ENCODE measurements at regions not wholly inside any gene's neighbourhood (a gene's known extent, or its start where the extent isn't known, plus 50 kb on each side); places are given as distances from the start of the nearest gene placed in this dataset.
"Not testable (repeated sequence)": the region's sequence is repeated elsewhere in the genome, so short reads cannot be mapped to it uniquely, and the experiment has no call there.

DNA sequence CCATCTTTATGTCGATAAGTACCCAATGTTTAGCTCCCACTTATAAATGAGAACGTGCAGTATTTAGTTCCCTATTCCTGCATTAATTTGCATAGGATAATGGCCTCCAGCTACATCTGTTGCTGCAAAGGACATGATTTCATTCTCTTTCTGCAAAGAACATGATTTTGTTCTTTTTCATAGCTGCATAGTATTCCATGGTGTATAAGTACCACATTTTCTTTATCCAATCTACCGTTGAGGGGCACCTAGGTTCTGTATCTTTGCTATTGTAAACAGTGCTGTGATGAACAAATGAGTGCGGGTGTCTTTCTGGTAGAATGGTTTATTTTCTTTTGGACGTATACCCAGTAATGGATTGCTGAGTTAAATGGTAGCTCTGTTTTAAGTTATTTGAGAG lies 63.0 kb downstream of the HLX start:
- DNase-seq = no peak

DNA sequence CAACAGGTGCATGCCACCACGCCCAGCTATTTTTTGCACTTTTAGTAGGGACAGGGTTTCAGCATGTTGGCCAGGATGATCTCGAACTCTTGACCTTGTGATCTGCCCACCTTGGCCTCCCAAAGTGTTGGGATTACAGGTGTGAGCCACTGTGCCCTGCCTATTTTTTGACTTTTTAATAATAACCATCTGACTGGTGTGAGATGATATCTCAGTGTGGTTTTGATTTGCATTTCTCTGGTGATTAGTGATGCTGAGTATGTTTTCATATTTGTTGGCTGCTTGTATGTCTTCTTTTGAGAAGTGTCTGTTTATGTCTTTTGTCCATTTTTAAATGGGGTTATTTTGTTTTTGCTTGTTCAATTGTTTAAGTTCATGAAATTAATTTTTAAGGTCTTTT lies 63.7 kb downstream of the HLX start:
- not testable (repeated sequence) for DNase-seq

- DNase-seq = no peak
Measured at GRCh38 chr1:220943319-220943996, 64.2 kb downstream of the HLX start.

DNA sequence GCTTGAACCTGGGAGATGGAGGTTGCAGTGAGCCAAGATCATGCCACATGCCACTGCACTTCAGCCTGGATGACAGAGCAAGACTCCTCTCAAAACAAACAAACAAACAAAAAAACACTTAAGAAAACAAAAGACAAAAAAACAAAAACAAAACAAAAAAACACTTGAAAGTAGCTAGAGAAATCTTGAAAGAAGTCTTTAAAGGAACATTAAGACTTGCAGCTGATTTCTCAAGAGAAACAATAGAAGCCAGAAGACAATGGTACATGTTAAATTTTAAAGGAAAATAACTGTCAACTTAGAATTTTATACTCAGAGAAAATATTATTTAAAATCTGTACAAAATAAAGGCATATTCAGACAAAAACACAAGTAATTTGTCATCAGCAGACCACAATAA lies 71.3 kb downstream of the HLX start:
- peak; percentile 25 for DNase-seq

DNA sequence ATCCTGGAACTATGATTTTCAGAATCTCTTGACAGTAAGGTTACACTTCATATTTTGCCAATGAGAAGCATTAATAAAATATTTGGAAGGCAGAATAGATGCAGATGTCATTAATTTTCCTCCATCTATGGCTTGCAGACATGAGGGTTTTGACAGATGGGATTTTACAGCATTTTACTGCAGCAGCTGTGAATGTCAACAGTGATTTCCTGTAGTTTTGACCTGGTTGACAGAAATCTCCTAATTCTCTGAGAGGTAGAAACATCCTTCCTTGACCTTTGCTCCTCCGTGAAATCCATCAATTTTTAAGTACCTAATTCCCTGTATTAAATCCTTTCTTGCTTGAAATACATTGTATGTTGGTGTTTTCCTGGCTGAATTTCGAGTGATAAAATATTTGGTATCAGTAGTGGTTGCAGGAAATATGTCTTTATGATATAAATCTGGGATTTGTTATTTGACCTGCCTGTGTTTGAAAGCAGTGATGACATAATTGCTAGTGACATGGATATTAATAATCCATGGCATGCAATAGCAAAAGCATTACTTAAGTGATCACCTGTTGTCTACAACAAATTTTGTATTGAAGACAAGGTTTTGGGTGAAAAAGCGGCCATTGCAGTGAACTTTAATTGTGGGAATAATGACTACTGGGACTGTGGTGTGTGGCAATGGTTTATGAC lies 73.9 kb downstream of the HLX start:
- peak; percentile 17 for DNase-seq

DNA sequence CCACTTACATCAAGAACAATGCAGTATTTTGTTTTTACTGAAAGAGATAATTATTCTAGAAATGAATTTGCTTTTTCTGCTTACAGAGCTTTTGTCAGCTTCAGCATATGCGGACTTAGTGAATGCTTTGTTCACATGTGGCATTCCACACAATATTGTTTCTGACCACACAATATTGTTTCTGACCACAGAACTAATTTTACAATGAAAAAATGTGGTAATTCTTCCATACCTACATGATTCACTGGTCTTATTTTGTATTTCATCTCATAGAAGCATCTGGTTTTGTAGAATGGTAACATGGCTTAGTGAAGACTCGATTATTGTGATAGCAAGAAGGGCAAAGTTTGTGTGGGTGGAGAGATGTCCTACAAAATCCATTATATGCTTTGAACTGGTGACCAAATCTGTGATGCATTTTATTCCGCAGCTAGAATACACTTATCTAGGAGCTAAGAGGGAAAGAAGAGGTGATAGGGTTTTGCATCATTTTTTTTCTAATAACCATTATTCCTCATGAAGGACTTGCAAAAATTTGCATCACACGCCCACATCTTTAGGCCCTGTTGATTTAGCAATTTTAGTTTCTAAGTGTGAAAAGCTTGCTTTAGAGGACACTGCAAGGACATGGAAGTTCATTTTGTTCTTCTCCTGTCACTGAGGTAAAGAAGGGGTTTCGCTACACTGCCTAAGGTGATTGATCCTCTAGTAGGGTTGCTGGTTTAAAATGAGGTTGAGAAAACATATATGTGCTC lies 75.3 kb downstream of the HLX start:
- DNase-seq = peak; percentile 56

- peak; percentile 48 for DNase-seq
Measured at GRCh38 chr1:220955116-220955515, 75.9 kb downstream of the HLX start.

DNA sequence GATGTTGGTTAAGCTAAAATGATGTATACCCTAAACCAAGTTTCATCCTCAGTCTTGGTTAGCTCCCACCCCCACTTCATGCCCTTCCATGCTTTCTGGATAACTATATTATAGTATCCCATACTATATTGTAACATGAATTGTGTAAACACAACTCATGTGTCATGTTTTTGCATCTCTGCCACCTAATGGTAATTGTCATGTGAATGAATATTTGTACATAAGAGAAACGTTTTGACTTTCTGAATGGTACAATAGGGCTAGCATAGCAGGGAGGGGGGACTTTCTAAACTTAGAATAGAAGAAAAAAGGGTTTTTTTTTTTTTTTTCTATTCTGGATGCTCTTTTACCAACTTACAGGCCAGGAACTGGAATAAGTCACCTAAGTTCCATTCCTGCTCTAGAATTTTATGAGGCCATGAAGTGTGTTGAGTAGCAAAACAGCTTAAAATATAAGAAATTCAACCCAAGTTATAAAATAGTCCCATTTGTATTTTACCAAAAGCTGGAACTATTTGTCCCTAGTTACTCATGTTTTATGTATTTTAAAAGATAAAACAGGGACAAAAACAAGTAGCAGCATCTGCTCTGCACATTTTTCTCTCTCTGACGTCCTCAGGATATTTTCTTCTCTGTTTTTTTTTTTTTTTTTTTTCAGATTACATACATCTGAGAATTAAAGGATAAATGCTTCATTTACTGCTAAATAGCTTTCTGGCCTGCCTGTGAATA lies 77.4 kb downstream of the HLX start:
- DNase-seq = no peak

- peak; percentile 99 for DNase-seq
Measured at GRCh38 chr1:220957233-220957605, 78.0 kb downstream of the HLX start.

GRCh38 chr1:220958234-220958633 lies 79.0 kb downstream of the HLX start:
- no peak for DNase-seq

GRCh38 chr1:220962031-220962751 lies 82.9 kb downstream of the HLX start:
- peak; percentile 99 for DNase-seq

DNA sequence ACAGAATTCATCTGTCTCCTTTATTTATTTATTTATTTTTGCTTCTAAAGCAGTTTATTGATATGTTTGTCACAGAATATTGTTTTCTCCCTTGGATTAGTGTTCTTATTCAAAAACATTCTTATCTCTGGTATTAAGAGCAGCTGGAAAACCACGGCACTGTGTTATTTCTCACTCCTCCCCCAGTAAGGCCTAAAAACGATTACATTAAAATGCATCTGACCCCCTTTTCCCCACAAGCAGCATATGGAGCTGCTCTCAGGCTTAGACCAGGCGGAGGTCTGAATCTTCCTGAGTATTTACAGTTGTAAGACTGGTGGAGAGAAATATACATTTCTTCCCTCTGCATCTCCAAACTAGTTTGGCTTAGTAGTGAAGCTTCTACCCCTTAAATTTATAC lies 86.8 kb downstream of the HLX start:
- DNase-seq = no peak

GRCh38 chr1:220966473-220966872 lies 87.2 kb downstream of the HLX start:
- DNase-seq = no peak

DNA sequence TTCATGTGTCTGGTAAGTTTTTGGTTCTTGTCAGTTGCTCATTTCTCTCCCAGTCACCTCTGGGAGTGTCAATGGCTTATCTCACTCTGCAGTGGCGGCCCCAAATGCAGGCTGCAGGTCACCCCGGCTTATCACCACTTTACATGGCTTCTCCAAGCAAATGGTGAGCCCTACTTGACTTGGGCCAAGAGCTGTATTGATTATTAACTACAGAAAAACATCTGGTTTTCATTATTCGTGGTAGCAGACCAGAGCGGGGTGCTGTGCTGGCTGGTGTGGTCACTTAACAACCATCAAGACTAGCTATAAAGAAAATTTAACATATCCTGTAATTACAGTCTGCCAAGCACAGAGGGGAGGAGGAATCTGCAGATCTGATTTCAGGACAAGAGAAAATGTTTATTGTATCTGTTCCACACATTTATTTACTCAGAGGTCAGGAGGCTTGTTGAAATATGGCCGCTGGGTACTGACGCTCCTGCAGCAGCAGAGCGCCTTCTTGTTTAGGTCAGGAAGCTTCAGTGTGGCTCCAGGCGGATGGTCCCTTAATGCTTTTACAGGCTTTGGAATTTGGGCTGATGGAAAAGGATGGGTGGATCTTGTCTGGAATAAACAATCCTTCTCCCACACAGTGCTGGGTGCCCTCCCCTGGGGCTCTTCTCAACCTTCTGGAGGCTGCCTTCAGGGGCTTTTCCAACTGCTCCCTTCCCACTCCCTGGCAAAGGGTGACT lies 87.8 kb downstream of the HLX start:
- DNase-seq = peak; percentile 42

GRCh38 chr1:220967911-220968310 lies 88.7 kb downstream of the HLX start:
- no peak for DNase-seq

GRCh38 chr1:220969281-220969680 lies 90.0 kb downstream of the HLX start:
- not testable (repeated sequence) for DNase-seq

DNA sequence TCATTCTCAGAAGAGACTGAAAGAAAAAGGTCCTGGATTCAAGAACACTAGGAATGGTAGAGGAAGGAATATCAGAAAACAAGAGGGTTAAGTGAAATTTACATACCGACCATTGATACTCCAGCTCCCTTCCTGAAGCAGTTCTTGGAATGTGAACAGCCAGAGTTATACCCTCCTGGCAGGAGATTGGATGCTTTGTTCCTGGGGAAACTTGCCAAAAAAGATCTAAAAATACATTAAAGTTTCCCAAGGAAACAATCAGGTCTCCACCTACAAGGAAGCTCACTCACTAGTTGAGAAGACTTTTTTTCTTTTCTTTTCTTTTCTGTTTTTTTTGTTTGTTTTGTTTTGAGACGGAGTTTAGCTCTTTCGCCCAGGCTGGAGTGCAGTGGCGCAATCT lies 91.1 kb downstream of the HLX start:
- peak; percentile 44 for DNase-seq

GRCh38 chr1:220971221-220971620 lies 92.0 kb downstream of the HLX start:
- DNase-seq = no peak

- DNase-seq = no peak
Measured at GRCh38 chr1:220974431-220974830, 95.2 kb downstream of the HLX start.

GRCh38 chr1:220976390-220976789 lies 97.1 kb downstream of the HLX start:
- DNase-seq = no peak

DNA sequence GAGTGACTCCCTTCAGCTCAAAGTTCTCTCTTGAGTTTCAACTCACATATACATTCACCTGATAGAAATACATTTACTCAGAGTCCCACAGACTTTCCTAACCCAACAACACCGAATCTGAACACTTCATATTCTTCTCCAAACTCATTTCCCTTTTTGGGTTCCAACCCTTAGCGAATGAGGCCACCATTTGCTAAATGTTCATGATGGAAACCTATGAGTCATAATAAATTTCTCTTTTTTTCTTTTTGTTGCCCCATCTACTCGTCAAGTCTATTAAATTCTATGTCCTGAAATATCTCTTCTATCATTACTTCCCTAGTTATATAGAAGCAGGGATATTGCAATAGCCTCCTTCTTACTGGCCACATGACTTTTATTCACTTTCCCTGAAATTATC lies 100.1 kb downstream of the HLX start:
- DNase-seq = no peak

DNA sequence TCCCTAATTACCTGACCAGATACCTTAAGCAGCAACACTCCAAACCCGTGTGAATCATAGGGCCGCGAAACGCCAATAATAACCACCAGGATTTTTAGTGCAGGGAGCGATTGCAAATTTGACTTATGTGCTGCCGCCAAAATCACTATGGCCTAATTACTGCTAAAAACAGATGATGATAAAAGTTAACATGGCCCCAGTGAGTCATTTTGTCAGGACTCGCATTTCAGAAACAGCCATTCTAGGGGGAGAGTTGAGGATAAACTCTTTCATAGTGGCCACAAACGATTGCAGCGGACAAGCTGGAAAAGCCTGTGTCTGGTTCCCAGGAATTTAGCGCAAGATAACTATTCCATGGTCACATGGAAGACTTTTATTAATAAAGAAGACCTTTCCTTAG lies 103.4 kb downstream of the HLX start:
- peak; percentile 52 for DNase-seq

Data from fibroblast of skin of right biceps (primary cell).